HG03045 (cell line): ENCODE measurements at regions not wholly inside any gene's neighbourhood (a gene's known extent, or its start where the extent isn't known, plus 50 kb on each side); places are given as distances from the start of the nearest gene placed in this dataset.
"Not testable (repeated sequence)": the region's sequence is repeated elsewhere in the genome, so short reads cannot be mapped to it uniquely, and the experiment has no call there.

Experiments used
- ATAC-seq: cut with Tn5 transposase; IDR thresholded peaks from one replicate; pipeline ENCODE4 v1.9.1; 2021; ENCODE audit warnings: mild to moderate bottlenecking, moderate library complexity; ENCODE audit not compliant: unreplicated experiment

- ATAC-seq = not testable (repeated sequence)
Measured at GRCh38 chr4:178015046-178015445, 572.8 kb upstream of the AGA start.

DNA sequence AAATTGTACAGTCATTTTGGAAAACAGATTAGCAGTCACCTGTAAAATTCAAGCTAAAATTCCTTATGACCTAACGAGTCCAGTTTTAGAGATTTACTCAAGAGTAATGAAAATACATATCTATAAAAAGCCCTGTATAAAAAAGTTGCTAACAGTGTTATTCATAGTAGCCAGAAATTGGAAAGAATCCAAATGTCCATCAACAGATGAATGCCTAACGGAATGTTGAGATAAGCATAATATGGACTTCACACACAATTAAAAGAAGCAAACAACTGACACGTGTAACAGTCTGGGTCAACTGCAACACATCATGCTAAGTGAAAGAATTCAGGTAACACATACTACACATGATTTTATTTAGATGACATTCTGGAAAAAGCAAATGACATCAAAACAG, 584.8 kb upstream of the AGA start:
- no peak for ATAC-seq

DNA sequence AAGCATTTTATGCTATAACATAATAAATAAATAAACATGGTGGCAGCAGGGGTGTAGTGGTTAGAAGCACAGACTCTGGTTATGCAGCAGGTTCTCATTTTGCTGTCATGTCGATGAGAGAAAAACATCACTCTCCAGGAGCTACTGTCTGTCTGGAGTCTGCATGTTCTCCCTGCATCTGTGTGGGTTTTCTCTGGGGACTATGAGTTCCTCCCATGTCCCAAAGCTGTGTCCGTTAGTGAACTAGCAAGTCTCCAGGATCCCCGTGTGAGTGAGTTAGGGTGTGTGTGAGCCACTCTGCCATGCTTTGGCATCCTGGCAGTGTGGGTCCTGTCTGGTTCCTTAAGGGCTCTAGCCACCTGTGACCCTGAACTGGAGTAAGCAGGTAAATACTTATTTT, 585.6 kb upstream of the AGA start:
- no peak for ATAC-seq

- no peak for ATAC-seq
Measured at GRCh38 chr4:178028481-178028880, 586.2 kb upstream of the AGA start.

GRCh38 chr4:178037459-178038214, 595.4 kb upstream of the AGA start:
- ATAC-seq = no peak

GRCh38 chr4:178056996-178057395, 614.8 kb upstream of the AGA start:
- ATAC-seq = no peak

GRCh38 chr4:178063568-178063967, 621.3 kb upstream of the AGA start:
- no peak for ATAC-seq

DNA sequence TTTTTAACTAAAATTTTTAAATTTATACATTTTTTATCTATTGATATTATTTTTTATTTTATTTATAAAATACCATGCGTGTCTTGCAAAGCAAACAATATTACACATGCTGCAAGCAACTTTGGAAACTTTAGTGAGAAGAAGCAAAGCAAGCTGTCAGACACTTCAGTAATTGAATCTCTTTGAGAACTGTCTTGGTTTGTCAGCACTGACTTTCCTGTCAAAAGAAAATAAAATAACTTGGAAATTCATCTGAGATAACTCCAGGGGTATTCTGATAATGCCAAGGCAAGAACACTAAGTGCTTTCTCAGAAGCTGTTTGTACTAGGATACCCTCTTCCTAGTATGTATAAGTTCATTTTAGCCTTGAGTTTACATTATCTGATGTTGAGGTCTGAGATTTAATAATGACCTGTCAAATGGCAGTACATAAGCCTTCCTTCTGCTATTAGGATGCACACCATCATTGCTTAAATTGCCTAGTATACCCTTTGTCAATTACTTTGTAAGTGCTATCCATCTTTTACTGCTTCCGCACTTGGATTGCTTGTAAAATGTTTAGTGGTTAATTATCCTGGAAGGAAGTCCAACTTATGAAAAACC, 624.2 kb upstream of the AGA start:
- ATAC-seq = no peak

- no peak for ATAC-seq
Measured at GRCh38 chr4:178068136-178068535, 625.9 kb upstream of the AGA start.

DNA sequence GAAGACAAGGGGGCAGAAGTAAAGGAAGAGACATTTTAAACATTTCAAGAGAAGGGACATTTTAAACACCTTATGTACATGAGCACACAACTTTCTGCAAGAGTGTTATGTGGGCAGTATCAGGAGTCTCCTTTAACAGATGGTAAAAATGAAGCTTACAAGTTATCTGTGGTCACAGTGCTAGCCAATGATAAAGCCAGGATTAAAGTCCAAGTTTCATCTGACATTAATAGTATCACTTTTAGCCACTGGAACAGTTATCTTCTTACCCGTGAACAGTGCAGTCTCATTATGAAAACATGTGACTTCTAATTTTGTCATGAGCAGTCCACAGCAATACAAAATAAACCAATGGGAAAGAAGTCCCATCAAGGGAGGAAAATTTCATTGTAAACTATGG, 627.9 kb upstream of the AGA start:
- no peak for ATAC-seq

DNA sequence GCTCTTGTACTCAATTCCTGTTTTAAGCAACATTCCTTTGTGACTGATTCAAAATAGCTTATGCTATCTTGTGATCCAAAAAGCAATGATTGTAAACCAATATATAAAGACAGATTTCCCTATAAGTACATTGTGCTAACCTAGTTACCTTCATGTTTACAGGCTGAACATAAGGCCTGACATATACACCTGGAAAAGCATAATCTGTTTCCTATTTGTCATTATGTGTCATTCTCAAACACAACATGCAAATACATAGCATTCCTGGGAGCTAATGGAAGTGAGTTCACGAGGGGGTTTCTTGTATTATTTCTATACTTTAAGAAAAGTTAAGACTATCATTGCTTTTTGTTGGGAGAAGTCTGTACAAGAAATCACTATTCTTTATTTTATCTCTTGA, 638.1 kb upstream of the AGA start:
- ATAC-seq = no peak

- no peak for ATAC-seq
Measured at GRCh38 chr4:178081176-178081575, 638.9 kb upstream of the AGA start.

GRCh38 chr4:178081896-178082295, 639.7 kb upstream of the AGA start:
- ATAC-seq = no peak

DNA sequence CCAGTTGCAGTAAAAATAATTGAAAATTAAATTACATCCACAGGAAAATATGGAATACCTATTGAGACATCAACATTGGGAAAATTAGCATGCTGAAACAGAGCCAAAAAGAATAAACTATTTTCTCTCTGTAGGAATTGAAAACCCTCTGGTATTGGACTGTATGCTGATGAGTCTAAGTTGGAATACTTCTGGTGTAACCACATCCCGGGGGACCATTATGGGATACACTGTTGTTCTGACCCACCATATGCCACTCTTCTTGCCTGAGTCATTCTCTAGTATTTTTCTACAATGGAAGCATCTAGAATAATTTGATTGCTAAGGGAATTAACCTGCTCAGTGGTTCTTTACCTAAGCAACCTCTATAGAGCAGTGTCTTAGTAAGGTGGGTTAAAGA, 640.7 kb upstream of the AGA start:
- ATAC-seq = no peak

DNA sequence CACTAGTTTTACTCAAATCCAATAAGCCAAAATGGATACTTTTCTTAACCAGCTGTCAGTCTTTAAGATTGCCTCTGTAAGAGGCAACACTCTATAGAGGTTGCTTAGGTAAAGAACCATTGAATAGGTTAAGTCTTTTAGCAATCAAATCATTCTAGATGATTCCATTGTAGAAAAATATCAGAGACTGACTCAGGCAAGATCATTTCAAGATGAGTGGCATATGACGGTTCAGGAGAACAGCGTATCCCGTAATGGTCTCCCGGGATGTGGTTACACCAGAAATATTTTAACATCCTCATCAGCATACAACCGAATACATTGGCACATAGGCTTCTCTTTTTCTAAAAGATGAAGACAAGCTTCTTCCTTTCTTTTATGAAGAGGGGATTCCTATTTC, 641.7 kb upstream of the AGA start:
- no peak for ATAC-seq

DNA sequence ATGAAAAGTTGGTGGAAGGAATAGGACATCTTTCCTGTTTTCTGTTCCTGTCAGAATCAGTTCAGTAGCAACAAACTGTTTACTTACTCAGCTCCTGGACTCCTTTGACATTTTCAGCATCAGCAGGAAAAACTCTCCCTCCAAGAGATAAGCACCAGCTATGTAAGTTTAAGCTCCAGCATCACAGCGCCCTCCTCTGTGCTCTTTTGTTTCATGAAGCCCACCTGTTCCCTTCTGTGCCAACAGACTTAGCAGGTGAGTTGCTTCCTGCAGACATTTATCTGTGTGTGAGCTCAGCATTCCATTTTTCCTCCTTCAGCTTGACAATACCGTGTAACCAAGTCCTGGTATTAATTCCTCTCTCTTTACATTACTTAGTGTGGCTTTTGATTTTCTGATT, 644.1 kb upstream of the AGA start:
- no peak for ATAC-seq

- no peak for ATAC-seq
Measured at GRCh38 chr4:178090640-178091411, 648.6 kb upstream of the AGA start.

DNA sequence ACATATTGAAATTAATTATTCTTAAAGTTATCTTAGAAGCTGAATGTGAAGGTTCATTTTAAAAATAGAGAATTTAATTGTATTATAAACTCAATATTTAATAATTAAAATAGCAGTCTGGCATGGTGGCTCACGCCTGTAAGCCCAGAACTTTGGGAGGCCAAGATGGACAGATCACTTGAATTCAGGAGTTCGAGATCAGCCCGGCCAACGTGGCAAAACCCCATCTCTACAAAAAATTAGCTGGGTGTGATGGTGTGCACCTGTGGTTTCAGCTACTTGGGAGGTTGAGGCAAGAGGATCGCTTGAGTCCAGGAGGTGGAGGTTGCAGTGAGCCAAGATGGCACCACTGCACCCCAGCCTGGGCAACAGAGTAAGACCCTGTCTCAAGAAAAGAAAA, 659.9 kb upstream of the AGA start:
- no peak for ATAC-seq

GRCh38 chr4:178105242-178105641, 663.0 kb upstream of the AGA start:
- ATAC-seq = no peak

GRCh38 chr4:178136736-178137345, 694.6 kb upstream of the AGA start:
- no peak for ATAC-seq

DNA sequence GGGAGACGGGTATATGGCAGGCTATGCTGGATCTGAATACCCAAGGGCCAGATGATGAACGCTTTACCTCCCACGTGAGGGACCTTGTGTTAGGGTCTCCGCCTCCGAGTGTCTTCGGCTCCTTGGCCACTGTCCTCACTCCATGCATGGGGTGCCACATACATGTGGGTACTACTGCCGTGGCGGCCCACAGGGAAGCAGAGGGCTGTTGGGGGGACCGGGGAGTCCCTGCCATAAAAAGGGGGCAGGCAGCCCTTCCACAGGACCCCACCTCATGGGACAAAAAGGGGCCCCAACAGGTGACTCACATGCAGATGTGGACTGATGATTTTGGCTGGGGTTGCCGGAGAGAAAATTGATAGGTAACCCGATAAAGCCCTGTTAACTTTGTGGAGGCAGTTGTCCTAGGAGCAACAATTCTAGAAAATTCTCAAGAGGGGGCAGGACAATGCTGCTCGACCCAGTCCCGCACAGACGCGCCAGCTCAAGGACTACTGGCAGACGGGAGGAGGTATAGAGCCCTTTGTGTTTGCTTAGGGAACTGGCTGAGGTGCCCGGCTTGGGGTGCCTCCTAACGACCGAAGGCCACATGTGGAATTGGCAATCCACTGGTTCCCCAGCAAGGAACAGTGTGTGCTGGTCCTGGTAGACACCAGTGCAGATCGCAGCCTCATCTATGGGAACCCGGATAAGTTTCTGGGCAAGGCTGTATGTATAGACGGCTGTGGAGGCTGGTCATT, 695.7 kb upstream of the AGA start:
- ATAC-seq = no peak
